WTC11 (cell line): ENCODE measurements at regions not wholly inside any gene's neighbourhood (a gene's known extent, or its start where the extent isn't known, plus 50 kb on each side); places are given as distances from the start of the nearest gene placed in this dataset.

ENCODE experiments used
- ATAC-seq: fragments of 200-7000 bp; cut with Tn5 transposase; 2 replicates; pipeline ENCODE4 v1.10.0; 2021; ENCODE audit warnings: mild to moderate bottlenecking, moderate library complexity
- CTCF ChIA-PET: fragments of 300-600 bp; sonication (Branson Sonifier 250); formaldehyde crosslinking; loops from one replicate; lab custom pipeline; 2021; ENCODE audit warnings: antibody characterized with exemption; lab: Charles Lee
- POLR2A ChIA-PET: fragments of 350-600 bp; sonication (Branson Sonifier 250); formaldehyde crosslinking; loops from one replicate; lab custom pipeline; 2021; ENCODE audit warnings: antibody characterized with exemption; lab: Charles Lee
- DNase-seq: peaks from one replicate; pipeline ENCODE4 v3.0.0; 2021; ENCODE audit warnings: low spot score
- H3K27ac Mint-ChIP-seq: 2 replicates; pipeline ENCODE4 v1.8.0; 2021; ENCODE audit warnings: mixed read lengths
- H3K27me3 Mint-ChIP-seq: 2 replicates; pipeline ENCODE4 v1.8.0; 2021; ENCODE audit warnings: low read depth, mild to moderate bottlenecking, moderate library complexity, mixed read lengths
- H3K36me3 Mint-ChIP-seq: 2 replicates; pipeline ENCODE4 v1.8.0; 2021; ENCODE audit warnings: mixed read lengths
- H3K4me1 Mint-ChIP-seq: 2 replicates; pipeline ENCODE4 v1.8.0; 2022; ENCODE audit warnings: mixed read lengths
- H3K4me3 Mint-ChIP-seq: 2 replicates; pipeline ENCODE4 v1.8.0; 2021; ENCODE audit warnings: mild to moderate bottlenecking, moderate library complexity, mixed read lengths
- H3K9me3 Mint-ChIP-seq: 2 replicates; pipeline ENCODE4 v1.8.0; 2021; ENCODE audit warnings: mixed read lengths
- ARID4B ChIP-seq: sonication (generic); formaldehyde crosslinking; IDR thresholded peaks from 2 replicates; pipeline ENCODE4 v1.8.0; 2023; ENCODE audit warnings: missing genetic modification reagents, mild to moderate bottlenecking, borderline replicate concordance
- ATF1 ChIP-seq: sonication (generic); formaldehyde crosslinking; IDR thresholded peaks from 2 replicates; pipeline ENCODE4 v1.8.1; 2023; ENCODE audit warnings: mild to moderate bottlenecking, moderate library complexity, missing genetic modification reagents
- FOXP4 ChIP-seq: sonication (generic); formaldehyde crosslinking; IDR thresholded peaks from 2 replicates; pipeline ENCODE4 v1.8.0; 2022; ENCODE audit warnings: mild to moderate bottlenecking, missing genetic modification reagents
- GRHL2 ChIP-seq: fragments of 250-450 bp; sonication (Bioruptor Pico); IDR thresholded peaks from 2 replicates; pipeline ENCODE4 v1.8.0; 2022; ENCODE audit warnings: mild to moderate bottlenecking, moderate library complexity; ENCODE audit not compliant: insufficient replicate concordance, severe bottlenecking
- JUN ChIP-seq: sonication (generic); formaldehyde crosslinking; IDR thresholded peaks from 2 replicates; pipeline ENCODE4 v1.8.0; 2023; ENCODE audit warnings: mild to moderate bottlenecking, missing genetic modification reagents
- OVOL2 ChIP-seq: fragments of 250-450 bp; sonication (Bioruptor Pico); IDR thresholded peaks from 2 replicates; pipeline ENCODE4 v1.9.0; 2021; ENCODE audit warnings: mild to moderate bottlenecking, borderline replicate concordance
- SMAD4 ChIP-seq: sonication (generic); formaldehyde crosslinking; IDR thresholded peaks from 2 replicates; pipeline ENCODE4 v1.8.0; 2022; ENCODE audit warnings: mild to moderate bottlenecking, missing genetic modification reagents
- SOX15 ChIP-seq: fragments of 250-450 bp; sonication (Bioruptor Pico); IDR thresholded peaks from 2 replicates; pipeline ENCODE4 v1.9.0; 2021; ENCODE audit warnings: mild to moderate bottlenecking
- ZBTB43 ChIP-seq: sonication (generic); formaldehyde crosslinking; IDR thresholded peaks from 2 replicates; pipeline ENCODE4 v1.8.1; 2023; ENCODE audit warnings: mild to moderate bottlenecking, missing genetic modification reagents
- ZNF121 ChIP-seq: sonication (generic); formaldehyde crosslinking; IDR thresholded peaks from 2 replicates; pipeline ENCODE4 v1.8.0; 2023; ENCODE audit warnings: missing genetic modification reagents
- ZNF138 ChIP-seq: sonication (generic); formaldehyde crosslinking; conservative IDR thresholded peaks from 2 replicates; pipeline ENCODE4 v1.8.1; 2022; ENCODE audit warnings: mild to moderate bottlenecking, moderate library complexity, missing genetic modification reagents
- ZNF219 ChIP-seq: sonication (generic); formaldehyde crosslinking; IDR thresholded peaks from 2 replicates; pipeline ENCODE4 v1.8.0; 2023; ENCODE audit warnings: missing genetic modification reagents, mild to moderate bottlenecking, borderline replicate concordance
- ZNF416 ChIP-seq: fragments of 250-450 bp; sonication (Bioruptor Pico); IDR thresholded peaks from 2 replicates; pipeline ENCODE4 v1.9.0; 2021; ENCODE audit warnings: mild to moderate bottlenecking, inconsistent platforms
- TF ChIP-seq, protein P1 (sequence below): sonication (generic); formaldehyde crosslinking; IDR thresholded peaks from 2 replicates; pipeline ENCODE4 v1.8.0; 2023; ENCODE audit warnings: mild to moderate bottlenecking, missing genetic modification reagents
- TF ChIP-seq, protein P2 (sequence below): sonication (generic); formaldehyde crosslinking; IDR thresholded peaks from 2 replicates; pipeline ENCODE4 v1.8.1; 2023; ENCODE audit warnings: mild to moderate bottlenecking, moderate library complexity, missing genetic modification reagents
- TF ChIP-seq, protein P3 (sequence below): fragments of 250-450 bp; sonication (Bioruptor Pico); IDR thresholded peaks from 2 replicates; pipeline ENCODE4 v1.9.0; 2021; ENCODE audit warnings: moderate library complexity, mild to moderate bottlenecking, inconsistent platforms, borderline replicate concordance
- TF ChIP-seq, protein P4 (sequence below): fragments of 250-450 bp; sonication (Bioruptor Pico); IDR thresholded peaks from 2 replicates; pipeline ENCODE4 v1.9.0; 2021; ENCODE audit warnings: mild to moderate bottlenecking
- TF ChIP-seq, protein P5 (sequence below): fragments of 250-450 bp; sonication (Bioruptor Pico); conservative IDR thresholded peaks from 2 replicates; pipeline ENCODE4 v1.9.0; 2021; ENCODE audit warnings: mild to moderate bottlenecking
- TF ChIP-seq, protein P6 (sequence below): sonication (generic); formaldehyde crosslinking; IDR thresholded peaks from 2 replicates; pipeline ENCODE4 v1.8.0; 2022; ENCODE audit warnings: mild to moderate bottlenecking, missing genetic modification reagents

DNA sequence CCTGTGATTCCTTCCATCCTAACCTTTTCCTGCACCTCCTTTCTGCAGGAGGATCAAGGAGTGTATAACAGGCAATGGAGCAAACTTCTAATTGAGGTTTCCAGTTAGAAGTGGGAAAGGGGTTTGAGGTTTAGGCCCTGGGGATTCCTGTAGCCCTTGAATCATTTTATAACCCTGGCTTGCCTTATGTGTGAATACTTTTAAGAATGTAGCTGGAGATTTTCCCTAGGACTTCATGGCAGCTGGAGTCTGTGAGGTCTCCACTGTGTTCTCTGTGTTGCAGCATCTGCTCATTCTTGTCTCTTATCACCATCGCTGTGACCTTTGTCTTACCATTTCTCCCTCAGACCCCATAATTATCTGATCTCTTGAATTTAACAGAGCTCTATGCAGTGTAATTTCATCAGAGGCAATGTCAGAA, 370.2 kb upstream of the SLC14A2 start:
- Mint-ChIP-seq H3K36me3 (no peaks in the 10 kb centered on the region), H3K27me3 (no peaks in the 10 kb centered on the region), H3K27ac (no peak overlapping the region)
- ChIA-PET POLR2A (no interaction called here), CTCF (interaction anchor here (1.0 kb wide), 1 partner anchor 32 kb away, joined by 5 read pairs; no protein-coding TSS in a partner anchor)
- no peak for DNase-seq
- TF ChIP-seq, protein P1, sequence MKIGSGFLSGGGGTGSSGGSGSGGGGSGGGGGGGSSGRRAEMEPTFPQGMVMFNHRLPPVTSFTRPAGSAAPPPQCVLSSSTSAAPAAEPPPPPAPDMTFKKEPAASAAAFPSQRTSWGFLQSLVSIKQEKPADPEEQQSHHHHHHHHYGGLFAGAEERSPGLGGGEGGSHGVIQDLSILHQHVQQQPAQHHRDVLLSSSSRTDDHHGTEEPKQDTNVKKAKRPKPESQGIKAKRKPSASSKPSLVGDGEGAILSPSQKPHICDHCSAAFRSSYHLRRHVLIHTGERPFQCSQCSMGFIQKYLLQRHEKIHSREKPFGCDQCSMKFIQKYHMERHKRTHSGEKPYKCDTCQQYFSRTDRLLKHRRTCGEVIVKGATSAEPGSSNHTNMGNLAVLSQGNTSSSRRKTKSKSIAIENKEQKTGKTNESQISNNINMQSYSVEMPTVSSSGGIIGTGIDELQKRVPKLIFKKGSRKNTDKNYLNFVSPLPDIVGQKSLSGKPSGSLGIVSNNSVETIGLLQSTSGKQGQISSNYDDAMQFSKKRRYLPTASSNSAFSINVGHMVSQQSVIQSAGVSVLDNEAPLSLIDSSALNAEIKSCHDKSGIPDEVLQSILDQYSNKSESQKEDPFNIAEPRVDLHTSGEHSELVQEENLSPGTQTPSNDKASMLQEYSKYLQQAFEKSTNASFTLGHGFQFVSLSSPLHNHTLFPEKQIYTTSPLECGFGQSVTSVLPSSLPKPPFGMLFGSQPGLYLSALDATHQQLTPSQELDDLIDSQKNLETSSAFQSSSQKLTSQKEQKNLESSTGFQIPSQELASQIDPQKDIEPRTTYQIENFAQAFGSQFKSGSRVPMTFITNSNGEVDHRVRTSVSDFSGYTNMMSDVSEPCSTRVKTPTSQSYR = no peak
- TF ChIP-seq SMAD4 = no peak
- TF ChIP-seq, protein P2, sequence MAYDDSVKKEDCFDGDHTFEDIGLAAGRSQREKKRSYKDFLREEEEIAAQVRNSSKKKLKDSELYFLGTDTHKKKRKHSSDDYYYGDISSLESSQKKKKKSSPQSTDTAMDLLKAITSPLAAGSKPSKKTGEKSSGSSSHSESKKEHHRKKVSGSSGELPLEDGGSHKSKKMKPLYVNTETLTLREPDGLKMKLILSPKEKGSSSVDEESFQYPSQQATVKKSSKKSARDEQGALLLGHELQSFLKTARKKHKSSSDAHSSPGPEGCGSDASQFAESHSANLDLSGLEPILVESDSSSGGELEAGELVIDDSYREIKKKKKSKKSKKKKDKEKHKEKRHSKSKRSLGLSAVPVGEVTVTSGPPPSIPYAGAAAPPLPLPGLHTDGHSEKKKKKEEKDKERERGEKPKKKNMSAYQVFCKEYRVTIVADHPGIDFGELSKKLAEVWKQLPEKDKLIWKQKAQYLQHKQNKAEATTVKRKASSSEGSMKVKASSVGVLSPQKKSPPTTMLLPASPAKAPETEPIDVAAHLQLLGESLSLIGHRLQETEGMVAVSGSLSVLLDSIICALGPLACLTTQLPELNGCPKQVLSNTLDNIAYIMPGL (CRISPR knock-in tag) = no peak
- no peak for TF ChIP-seq GRHL2 (CRISPR knock-in tag)
- no peak for TF ChIP-seq FOXP4 (CRISPR knock-in tag)
- no peak for TF ChIP-seq ATF1
- TF ChIP-seq, protein P3, sequence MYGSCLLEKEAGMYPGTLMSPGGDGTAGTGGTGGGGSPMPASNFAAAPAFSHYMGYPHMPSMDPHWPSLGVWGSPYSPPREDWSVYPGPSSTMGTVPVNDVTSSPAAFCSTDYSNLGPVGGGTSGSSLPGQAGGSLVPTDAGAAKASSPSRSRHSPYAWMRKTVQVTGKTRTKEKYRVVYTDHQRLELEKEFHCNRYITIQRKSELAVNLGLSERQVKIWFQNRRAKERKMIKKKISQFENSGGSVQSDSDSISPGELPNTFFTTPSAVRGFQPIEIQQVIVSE (CRISPR knock-in tag) = no peak
- no peak for TF ChIP-seq ARID4B (CRISPR knock-in tag)
- TF ChIP-seq ZNF416 (CRISPR knock-in tag) = no peak
- TF ChIP-seq ZNF121 = no peak
- TF ChIP-seq, protein P4, sequence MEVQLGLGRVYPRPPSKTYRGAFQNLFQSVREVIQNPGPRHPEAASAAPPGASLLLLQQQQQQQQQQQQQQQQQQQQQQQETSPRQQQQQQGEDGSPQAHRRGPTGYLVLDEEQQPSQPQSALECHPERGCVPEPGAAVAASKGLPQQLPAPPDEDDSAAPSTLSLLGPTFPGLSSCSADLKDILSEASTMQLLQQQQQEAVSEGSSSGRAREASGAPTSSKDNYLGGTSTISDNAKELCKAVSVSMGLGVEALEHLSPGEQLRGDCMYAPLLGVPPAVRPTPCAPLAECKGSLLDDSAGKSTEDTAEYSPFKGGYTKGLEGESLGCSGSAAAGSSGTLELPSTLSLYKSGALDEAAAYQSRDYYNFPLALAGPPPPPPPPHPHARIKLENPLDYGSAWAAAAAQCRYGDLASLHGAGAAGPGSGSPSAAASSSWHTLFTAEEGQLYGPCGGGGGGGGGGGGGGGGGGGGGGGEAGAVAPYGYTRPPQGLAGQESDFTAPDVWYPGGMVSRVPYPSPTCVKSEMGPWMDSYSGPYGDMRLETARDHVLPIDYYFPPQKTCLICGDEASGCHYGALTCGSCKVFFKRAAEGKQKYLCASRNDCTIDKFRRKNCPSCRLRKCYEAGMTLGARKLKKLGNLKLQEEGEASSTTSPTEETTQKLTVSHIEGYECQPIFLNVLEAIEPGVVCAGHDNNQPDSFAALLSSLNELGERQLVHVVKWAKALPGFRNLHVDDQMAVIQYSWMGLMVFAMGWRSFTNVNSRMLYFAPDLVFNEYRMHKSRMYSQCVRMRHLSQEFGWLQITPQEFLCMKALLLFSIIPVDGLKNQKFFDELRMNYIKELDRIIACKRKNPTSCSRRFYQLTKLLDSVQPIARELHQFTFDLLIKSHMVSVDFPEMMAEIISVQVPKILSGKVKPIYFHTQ = no peak
- no peak for TF ChIP-seq ZBTB43
- TF ChIP-seq ZNF219 (CRISPR knock-in tag) = no peak
- TF ChIP-seq, protein P5, sequence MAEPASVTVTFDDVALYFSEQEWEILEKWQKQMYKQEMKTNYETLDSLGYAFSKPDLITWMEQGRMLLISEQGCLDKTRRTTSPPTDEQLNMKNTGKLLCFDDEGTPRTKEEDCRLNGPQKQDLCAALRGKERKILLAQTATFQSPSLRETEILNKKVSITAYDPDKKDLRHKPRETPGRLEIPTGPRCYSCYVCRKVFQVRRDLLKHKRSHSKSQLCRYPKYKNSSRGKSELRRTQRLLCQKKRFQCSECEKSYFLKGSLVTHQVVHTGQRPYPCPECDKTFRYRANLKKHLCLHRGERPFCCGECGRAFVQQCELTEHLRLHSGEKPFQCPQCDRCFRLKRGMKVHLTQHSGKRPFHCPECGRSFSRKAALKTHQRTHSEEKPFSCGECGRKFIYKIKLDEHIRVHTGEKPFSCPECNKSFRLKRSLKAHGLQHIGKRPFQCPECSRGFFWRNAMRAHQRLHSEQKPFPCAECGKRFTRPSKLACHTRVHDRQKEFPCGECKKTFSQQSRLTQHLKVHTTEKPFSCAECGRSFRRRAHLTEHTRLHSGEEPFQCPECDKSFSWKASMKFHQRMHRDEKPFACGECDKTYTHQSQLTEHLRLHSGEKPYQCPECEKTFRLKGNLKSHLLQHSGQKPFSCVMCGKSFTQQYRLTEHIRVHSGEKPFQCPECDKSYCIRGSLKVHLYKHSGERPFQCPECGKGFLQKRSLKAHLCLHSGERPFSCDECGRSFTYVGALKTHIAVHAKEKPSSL = no peak
- TF ChIP-seq OVOL2 = no peak
- no peak for TF ChIP-seq JUN
- TF ChIP-seq, protein P6, sequence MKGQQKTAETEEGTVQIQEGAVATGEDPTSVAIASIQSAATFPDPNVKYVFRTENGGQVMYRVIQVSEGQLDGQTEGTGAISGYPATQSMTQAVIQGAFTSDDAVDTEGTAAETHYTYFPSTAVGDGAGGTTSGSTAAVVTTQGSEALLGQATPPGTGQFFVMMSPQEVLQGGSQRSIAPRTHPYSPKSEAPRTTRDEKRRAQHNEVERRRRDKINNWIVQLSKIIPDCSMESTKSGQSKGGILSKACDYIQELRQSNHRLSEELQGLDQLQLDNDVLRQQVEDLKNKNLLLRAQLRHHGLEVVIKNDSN (CRISPR knock-in tag) = no peak
- no peak for TF ChIP-seq ZNF138 (CRISPR knock-in tag)
- no peak for TF ChIP-seq SOX15 (CRISPR knock-in tag)
- TF ChIP-seq, all 79 proteins: peak for 0
- H3K4me3 Mint-ChIP-seq = no peak overlapping the region
- ATAC-seq = no peak
- no peaks in the 10 kb centered on the region for H3K9me3 Mint-ChIP-seq
- H3K4me1 Mint-ChIP-seq = no peaks in the 10 kb centered on the region
